HFFc6 (cell line): ENCODE measurements at regions not wholly inside any gene's neighbourhood (a gene's known extent, or its start where the extent isn't known, plus 50 kb on each side); places are given as distances from the start of the nearest gene placed in this dataset.

ENCODE experiments used
- DNase-seq: peaks from one replicate; pipeline ENCODE4 v3.0.0-alpha.2; 2018
- H3K27ac Mint-ChIP-seq: 2 replicates; pipeline ENCODE4 v1.8.0; 2020; ENCODE audit warnings: mild to moderate bottlenecking, mixed read lengths
- H3K27me3 Mint-ChIP-seq: 2 replicates; pipeline ENCODE4 v1.8.0; 2021; ENCODE audit warnings: mild to moderate bottlenecking, moderate library complexity, mixed read lengths; ENCODE audit not compliant: insufficient read depth
- H3K36me3 Mint-ChIP-seq: 2 replicates; pipeline ENCODE4 v1.8.0; 2021; ENCODE audit warnings: low read depth, mixed read lengths
- H3K4me1 Mint-ChIP-seq: 2 replicates; pipeline ENCODE4 v1.8.0; 2020; ENCODE audit warnings: low read depth, mixed read lengths
- H3K4me3 Mint-ChIP-seq: 2 replicates; pipeline ENCODE4 v1.8.0; 2020; ENCODE audit warnings: mild to moderate bottlenecking, moderate library complexity, mixed read lengths
- H3K9me3 Mint-ChIP-seq: 2 replicates; pipeline ENCODE4 v1.8.0; 2020; ENCODE audit warnings: mild to moderate bottlenecking, mixed read lengths
- CTCF ChIP-seq: fragments of 200-600 bp; sonication (generic); IDR thresholded peaks from 2 replicates; pipeline ENCODE4 v1.5.0; 2021; ENCODE audit warnings: antibody characterized with exemption, mild to moderate bottlenecking

DNA sequence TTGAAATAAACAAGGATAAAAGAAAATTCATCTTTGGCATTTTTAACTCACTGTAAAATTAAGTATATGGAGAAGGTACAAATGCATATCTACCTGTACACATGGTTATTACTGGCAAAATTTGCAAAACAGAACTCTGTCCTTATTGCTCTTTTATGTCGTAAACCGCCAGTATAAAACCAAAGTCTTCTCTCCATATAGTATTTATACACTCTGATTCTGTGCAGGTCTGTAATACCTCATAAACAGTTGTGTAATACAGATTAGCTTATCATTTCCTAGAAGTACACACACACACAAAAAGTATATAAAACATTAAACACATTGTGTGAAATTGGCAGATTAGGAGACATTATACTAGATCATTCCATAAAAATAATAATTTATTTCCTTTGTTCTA is 406.6 kb upstream of the ANO3 start:
- Mint-ChIP-seq H3K4me1 (no peaks in the 10 kb centered on the region), H3K9me3 (peaks cover 44% of the 10 kb centered on the region), H3K27ac (no peak overlapping the region), H3K36me3 (peaks cover 4% of the 10 kb centered on the region; the same call in 1 of the 2 replicates), H3K27me3 (no peaks in the 10 kb centered on the region; the same call in 1 of the 2 replicates), H3K4me3 (no peak overlapping the region)
- DNase-seq, result no peak
- TF ChIP-seq CTCF, result no peak

DNA sequence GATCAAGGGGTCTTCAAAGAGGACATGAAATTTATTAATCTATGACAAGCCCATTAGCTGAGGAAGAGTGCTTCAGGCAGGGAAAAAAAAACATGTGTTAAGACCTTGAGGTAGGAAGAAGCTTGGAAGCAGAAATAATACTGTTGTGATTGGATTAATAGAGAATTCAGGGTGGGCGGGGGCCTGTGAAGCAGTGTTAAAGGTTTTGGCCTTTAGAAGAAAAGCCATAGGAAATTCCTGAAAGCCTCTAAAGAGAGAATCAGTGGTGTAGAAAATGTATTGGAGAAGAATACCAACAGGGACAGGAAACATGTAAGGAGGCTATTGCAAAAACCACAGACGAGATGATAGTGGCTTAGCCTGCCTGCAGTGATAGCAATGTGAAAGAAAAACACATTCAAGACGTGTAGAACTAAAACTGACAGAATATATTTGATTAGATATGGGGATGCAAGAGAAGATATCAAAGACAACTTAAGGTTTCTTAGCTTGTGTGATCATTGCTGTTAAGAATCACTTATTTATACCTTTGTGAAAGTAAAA is 404.4 kb upstream of the ANO3 start:
- Mint-ChIP-seq H3K4me3 (no peak overlapping the region), H3K27me3 (no peaks in the 10 kb centered on the region; the same call in 1 of the 2 replicates), H3K9me3 (peaks cover 36% of the 10 kb centered on the region), H3K27ac (no peak overlapping the region), H3K4me1 (no peaks in the 10 kb centered on the region), H3K36me3 (peaks cover 4% of the 10 kb centered on the region; the same call in 1 of the 2 replicates)
- DNase-seq, result no peak
- no peak for TF ChIP-seq CTCF

- no peak overlapping the region for H3K4me3 Mint-ChIP-seq
- H3K27ac Mint-ChIP-seq, result no peak overlapping the region
- DNase-seq, result no peak
- H3K9me3 Mint-ChIP-seq, result peaks cover 35% of the 10 kb centered on the region
- H3K27me3 Mint-ChIP-seq, result no peaks in the 10 kb centered on the region; the same call in 1 of the 2 replicates
- no peak for TF ChIP-seq CTCF
- H3K36me3 Mint-ChIP-seq, result peaks cover 4% of the 10 kb centered on the region; the same call in 1 of the 2 replicates
- H3K4me1 Mint-ChIP-seq, result no peaks in the 10 kb centered on the region
Measured at GRCh38 chr11:25928076-25928475, 403.9 kb upstream of the ANO3 start.

GRCh38 chr11:25938952-25939351 is 393.0 kb upstream of the ANO3 start:
- Mint-ChIP-seq H3K4me1 (no peaks in the 10 kb centered on the region), H3K27ac (no peak overlapping the region), H3K27me3 (no peaks in the 10 kb centered on the region), H3K9me3 (peaks cover 25% of the 10 kb centered on the region), H3K36me3 (no peaks in the 10 kb centered on the region), H3K4me3 (no peak overlapping the region)
- no peak for DNase-seq
- TF ChIP-seq CTCF, result no peak

DNA sequence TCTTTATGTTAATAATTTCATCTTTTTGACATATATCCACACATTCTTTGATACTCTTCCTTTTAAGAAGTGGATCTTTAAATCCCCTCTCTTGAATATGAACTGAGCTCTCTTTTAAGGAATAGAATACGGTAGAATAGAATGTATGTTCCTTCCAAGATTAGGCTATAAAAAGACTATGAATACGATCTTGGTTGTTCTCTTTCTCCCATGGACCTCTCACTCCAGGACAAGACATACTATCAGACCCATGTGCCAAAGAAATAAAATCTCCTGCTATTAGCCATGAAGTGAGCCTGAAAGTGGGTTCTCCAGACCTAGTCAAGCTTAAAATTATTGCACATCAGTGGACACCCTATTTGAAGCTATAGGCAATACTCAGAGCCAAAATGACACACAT is 392.2 kb upstream of the ANO3 start:
- no peak overlapping the region for H3K4me3 Mint-ChIP-seq

More for the DNA sequence above, 392.2 kb upstream of the ANO3 start:
- no peaks in the 10 kb centered on the region for H3K4me1 Mint-ChIP-seq
- no peak for TF ChIP-seq CTCF
- no peaks in the 10 kb centered on the region for H3K36me3 Mint-ChIP-seq
- H3K27me3 Mint-ChIP-seq, result no peaks in the 10 kb centered on the region
- H3K9me3 Mint-ChIP-seq, result peaks cover 25% of the 10 kb centered on the region
- no peak overlapping the region for H3K27ac Mint-ChIP-seq
- no peak for DNase-seq
